ENCODE measurements at regions not wholly inside any gene's neighbourhood (a gene's known extent, or its start where the extent isn't known, plus 50 kb on each side); places are given as distances from the start of the nearest gene placed in this dataset.

- no peak for TF ChIP-seq MAX (IDR thresholded peaks at IDR 0.05)
- no peak for TF ChIP-seq TAF1 (conservative IDR thresholded peaks at IDR 0.05)
- no peak for TF ChIP-seq HNF4A (conservative IDR thresholded peaks at IDR 0.05)
- TF ChIP-seq CTCF (IDR thresholded peaks at IDR 0.05; ENCODE audit: low read depth, low read length, missing input control), result no peak
- TF ChIP-seq JUND (IDR thresholded peaks at IDR 0.05), result no peak
- no peak for TF ChIP-seq RAD21 (IDR thresholded peaks at IDR 0.05)
- no peak for TF ChIP-seq SP1 (IDR thresholded peaks at IDR 0.05)
- TF ChIP-seq ATF3 (IDR thresholded peaks at IDR 0.05), result no peak
- no peak for TF ChIP-seq YY1 (IDR thresholded peaks at IDR 0.05)
These were observed 728.3 kb downstream of the TYW1 start for GRCh38 chr7:67724955-67725354.
